ENCODE measurements at regions not wholly inside any gene's neighbourhood (a gene's known extent, or its start where the extent isn't known, plus 50 kb on each side); places are given as distances from the start of the nearest gene placed in this dataset.

DNA sequence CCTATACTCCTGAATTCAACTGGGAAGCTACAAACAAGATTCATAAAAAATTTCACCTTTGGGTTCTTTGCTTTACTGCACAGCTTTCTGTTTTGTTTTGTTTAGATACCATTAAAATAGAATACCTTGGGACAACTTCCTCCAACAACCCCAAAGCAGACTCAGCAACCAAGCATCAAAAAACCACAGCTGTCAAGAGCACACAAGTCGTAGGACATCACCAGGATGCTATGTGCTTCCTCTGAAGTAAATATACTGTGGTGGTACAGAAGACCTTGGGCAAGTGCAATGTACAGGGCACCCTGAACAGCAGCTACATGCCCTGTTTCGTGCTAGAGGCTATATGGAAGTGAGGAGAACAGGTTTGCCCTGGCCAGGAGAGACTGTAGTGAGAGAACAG, 359.3 kb downstream of the BCL11B start:
- ChIA-PET POLR2A (no interaction called here), CTCF (no interaction called here)
- Histone ChIP-seq H3K9ac (no peak overlapping the region), H3K27me3 (ENCODE audit: insufficient read depth) (peaks cover 22% of the 10 kb centered on the region), H3K4me2 (no peak overlapping the region), H3K4me1 (ENCODE audit: control insufficient read depth in 1 of 2, insufficient read depth in 2 of 2, low read depth in 1 of 2, low read length in 1 of 2) (no peaks in the 10 kb centered on the region; a peak in 1 of 4 replicates), H3K79me2 (ENCODE audit: insufficient read depth) (no peaks in the 10 kb centered on the region), H3K36me3 (replicated peaks in 1 of 2; ENCODE audit: control insufficient read depth in 1 of 2, insufficient read depth in 2 of 2, low read length in 1 of 2) (no peaks in the 10 kb centered on the region), H3F3A (replicated peaks; ENCODE audit: insufficient read depth) (peaks cover 7% of the 10 kb centered on the region), H3K4me3 (ENCODE audit: low read depth in 2 of 2, low read length in 1 of 2) (no peak overlapping the region), H3K27ac (ENCODE audit: low read depth in 2 of 2, low read length in 1 of 2) (no peak overlapping the region), H3K9me2 (no peaks in the 10 kb centered on the region), H2AFZ (ENCODE audit: low read depth) (no peak overlapping the region), H3K9me3 (no peaks in the 10 kb centered on the region), H4K20me1 (ENCODE audit: insufficient read depth) (peaks cover 7% of the 10 kb centered on the region; the same call in 1 of the 2 replicates)
- no peak for TF ChIP-seq YY1 (IDR thresholded peaks at IDR 0.05; ENCODE audit: low read depth)
- TF ChIP-seq TEAD4 (IDR thresholded peaks at IDR 0.05; ENCODE audit: borderline replicate concordance, insufficient read depth): no peak
- no peak for TF ChIP-seq GABPA (IDR thresholded peaks at IDR 0.05; ENCODE audit: low read depth)
- TF ChIP-seq, protein P1, sequence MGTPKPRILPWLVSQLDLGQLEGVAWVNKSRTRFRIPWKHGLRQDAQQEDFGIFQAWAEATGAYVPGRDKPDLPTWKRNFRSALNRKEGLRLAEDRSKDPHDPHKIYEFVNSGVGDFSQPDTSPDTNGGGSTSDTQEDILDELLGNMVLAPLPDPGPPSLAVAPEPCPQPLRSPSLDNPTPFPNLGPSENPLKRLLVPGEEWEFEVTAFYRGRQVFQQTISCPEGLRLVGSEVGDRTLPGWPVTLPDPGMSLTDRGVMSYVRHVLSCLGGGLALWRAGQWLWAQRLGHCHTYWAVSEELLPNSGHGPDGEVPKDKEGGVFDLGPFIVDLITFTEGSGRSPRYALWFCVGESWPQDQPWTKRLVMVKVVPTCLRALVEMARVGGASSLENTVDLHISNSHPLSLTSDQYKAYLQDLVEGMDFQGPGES (IDR thresholded peaks at IDR 0.05; ENCODE audit: low read depth, low read length): no peak
- TF ChIP-seq, protein P2, sequence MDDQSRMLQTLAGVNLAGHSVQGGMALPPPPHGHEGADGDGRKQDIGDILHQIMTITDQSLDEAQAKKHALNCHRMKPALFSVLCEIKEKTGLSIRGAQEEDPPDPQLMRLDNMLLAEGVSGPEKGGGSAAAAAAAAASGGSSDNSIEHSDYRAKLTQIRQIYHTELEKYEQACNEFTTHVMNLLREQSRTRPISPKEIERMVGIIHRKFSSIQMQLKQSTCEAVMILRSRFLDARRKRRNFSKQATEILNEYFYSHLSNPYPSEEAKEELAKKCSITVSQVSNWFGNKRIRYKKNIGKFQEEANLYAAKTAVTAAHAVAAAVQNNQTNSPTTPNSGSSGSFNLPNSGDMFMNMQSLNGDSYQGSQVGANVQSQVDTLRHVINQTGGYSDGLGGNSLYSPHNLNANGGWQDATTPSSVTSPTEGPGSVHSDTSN (IDR thresholded peaks at IDR 0.05): no peak
- no peak for TF ChIP-seq RXRA (IDR thresholded peaks at IDR 0.05; ENCODE audit: borderline replicate concordance, low read depth)
- TF ChIP-seq TCF12 (IDR thresholded peaks at IDR 0.05): no peak
- TF ChIP-seq SMC3 (IDR thresholded peaks at IDR 0.05; ENCODE audit: low read depth, low read length): no peak
- no peak for TF ChIP-seq TAF1 (IDR thresholded peaks at IDR 0.05; ENCODE audit: borderline replicate concordance, low read depth, low read length)
- TF ChIP-seq, protein P3, sequence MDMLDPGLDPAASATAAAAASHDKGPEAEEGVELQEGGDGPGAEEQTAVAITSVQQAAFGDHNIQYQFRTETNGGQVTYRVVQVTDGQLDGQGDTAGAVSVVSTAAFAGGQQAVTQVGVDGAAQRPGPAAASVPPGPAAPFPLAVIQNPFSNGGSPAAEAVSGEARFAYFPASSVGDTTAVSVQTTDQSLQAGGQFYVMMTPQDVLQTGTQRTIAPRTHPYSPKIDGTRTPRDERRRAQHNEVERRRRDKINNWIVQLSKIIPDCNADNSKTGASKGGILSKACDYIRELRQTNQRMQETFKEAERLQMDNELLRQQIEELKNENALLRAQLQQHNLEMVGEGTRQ (IDR thresholded peaks at IDR 0.05; ENCODE audit: borderline replicate concordance, low read depth, low read length): no peak
- TF ChIP-seq NFIC (IDR thresholded peaks at IDR 0.05; ENCODE audit: borderline replicate concordance): no peak
- no peak for TF ChIP-seq RCOR1 (IDR thresholded peaks at IDR 0.05; ENCODE audit: low read length)
- no peak for TF ChIP-seq JUND (IDR thresholded peaks at IDR 0.05)
- WGBS (ENCODE audit: low lambda C conversion rate): 5% methylated on average over 2 of the region's 2 CpGs
- DNase-seq: no peak

DNA sequence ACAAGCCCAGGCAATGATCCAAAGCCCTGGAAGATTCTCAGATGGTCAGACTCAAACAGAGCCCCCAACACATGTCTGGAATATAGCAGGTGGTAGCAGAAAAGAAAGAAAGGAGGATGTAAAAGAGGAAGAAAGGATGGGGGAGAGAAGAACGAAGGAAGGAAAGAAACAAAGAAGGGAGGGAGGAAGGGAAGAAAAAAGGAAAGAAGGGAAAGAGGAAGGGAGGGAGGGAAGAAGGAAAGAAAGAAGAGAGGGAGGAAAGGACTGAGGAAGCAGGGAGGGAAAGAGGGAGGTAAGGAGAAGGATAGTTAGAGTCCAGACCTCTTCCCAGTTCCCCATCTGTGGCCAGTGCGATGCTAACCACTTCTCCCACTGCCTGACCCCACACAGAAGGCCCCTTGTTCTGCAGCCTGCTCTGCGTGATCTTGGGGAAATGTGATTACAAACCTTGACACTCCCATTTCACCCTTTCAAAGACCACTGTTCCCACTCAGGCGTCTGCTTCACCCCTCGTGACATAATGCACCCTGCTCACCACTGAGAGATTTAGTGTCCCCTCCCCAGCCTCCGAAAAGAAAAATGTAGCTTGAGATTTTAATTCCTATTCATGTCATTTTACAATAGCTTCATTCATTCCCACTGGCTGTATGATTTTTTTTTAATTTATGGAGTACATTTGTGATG, 357.9 kb downstream of the BCL11B start:
- ChIA-PET CTCF (no interaction called here), POLR2A (no interaction called here)
- Histone ChIP-seq H3K4me2 (no peak overlapping the region), H3K27me3 (ENCODE audit: insufficient read depth) (peaks cover 20% of the 10 kb centered on the region; the same call in 1 of the 2 replicates), H3K79me2 (ENCODE audit: insufficient read depth) (no peaks in the 10 kb centered on the region), H2AFZ (ENCODE audit: low read depth) (no peak overlapping the region), H3K36me3 (replicated peaks in 1 of 2; ENCODE audit: control insufficient read depth in 1 of 2, insufficient read depth in 2 of 2, low read length in 1 of 2) (no peaks in the 10 kb centered on the region), H3K4me3 (ENCODE audit: low read depth in 2 of 2, low read length in 1 of 2) (no peak overlapping the region), H3K4me1 (ENCODE audit: control insufficient read depth in 1 of 2, insufficient read depth in 2 of 2, low read depth in 1 of 2, low read length in 1 of 2) (no peaks in the 10 kb centered on the region; a peak in 1 of 4 replicates), H3F3A (replicated peaks; ENCODE audit: insufficient read depth) (peaks cover 7% of the 10 kb centered on the region), H3K9me3 (no peaks in the 10 kb centered on the region), H3K9ac (no peak overlapping the region), H3K9me2 (no peaks in the 10 kb centered on the region), H4K20me1 (ENCODE audit: insufficient read depth) (peaks cover 7% of the 10 kb centered on the region; the same call in 1 of the 2 replicates), H3K27ac (ENCODE audit: low read depth in 2 of 2, low read length in 1 of 2) (no peak overlapping the region)
- no peak for DNase-seq
- WGBS (ENCODE audit: low lambda C conversion rate): 7% methylated on average over 6 of the region's 6 CpGs
- no peak for TF ChIP-seq FOSL2 (IDR thresholded peaks at IDR 0.05; ENCODE audit: borderline replicate concordance, low read depth)
- no peak for TF ChIP-seq CHD2 (IDR thresholded peaks at IDR 0.05; ENCODE audit: low read length, partially characterized antibody)
- TF ChIP-seq NFIC (IDR thresholded peaks at IDR 0.05; ENCODE audit: borderline replicate concordance): no peak
- TF ChIP-seq RCOR1 (IDR thresholded peaks at IDR 0.05; ENCODE audit: low read length): no peak
- TF ChIP-seq TEAD4 (IDR thresholded peaks at IDR 0.05; ENCODE audit: borderline replicate concordance, insufficient read depth): no peak

Data from SK-N-SH (cell line).